ENCODE measurements at regions not wholly inside any gene's neighbourhood (a gene's known extent, or its start where the extent isn't known, plus 50 kb on each side); places are given as distances from the start of the nearest gene placed in this dataset.

- TF ChIP-seq CTCF (IDR thresholded peaks at IDR 0.05; ENCODE audit: low read depth, low read length) (no peak), EZH2phosphoT487 (IDR thresholded peaks at IDR 0.05; ENCODE audit: low read depth) (no peak)
Observed at GRCh38 chr7:68119411-68119810, 1122.8 kb downstream of the TYW1 start.

All from OCI-LY3 (cell line).